Right lobe of liver (tissue), 4 donors: ENCODE measurements at regions not wholly inside any gene's neighbourhood (a gene's known extent, or its start where the extent isn't known, plus 50 kb on each side); places are given as distances from the start of the nearest gene placed in this dataset.

ENCODE experiments used
- CTCF ChIP-seq, 4 donors: fragments of 200-600 bp in 3 of 4; fragments of 450-650 bp in 1 of 4; IDR thresholded peaks; one replicate each; pipeline versions ENCODE4 v1.5.1 to v1.8.0; 2016 to 2022; ENCODE audit warnings: antibody characterized with exemption in 4 of 4, mild to moderate bottlenecking in 2 of 4
- POLR2A ChIP-seq: fragments of 450-650 bp; IDR thresholded peaks from one replicate; pipeline ENCODE4 v1.6.1; 2017; ENCODE audit warnings: antibody characterized with exemption, mild to moderate bottlenecking
- donor health status: DM: no; HTN: no; CAD: no.
- donor health status: DM: no; HTN: no; CAD: no.
- donor health status: DM: no; HTN: yes; CAD: no.

- TF ChIP-seq CTCF (IDR thresholded peaks at IDR 0.05) (no peak), POLR2A (no peak)
Measured at GRCh38 chr5:28391277-28391676, 1352.9 kb upstream of the CDH9 start.
